ENCODE measurements at regions not wholly inside any gene's neighbourhood (a gene's known extent, or its start where the extent isn't known, plus 50 kb on each side); places are given as distances from the start of the nearest gene placed in this dataset.
A peak's percentile ranks its signal among the peaks of the same experiment; 100 is the strongest.
"Not testable (repeated sequence)": the region's sequence is repeated elsewhere in the genome, so short reads cannot be mapped to it uniquely, and the experiment has no call there.

DNA sequence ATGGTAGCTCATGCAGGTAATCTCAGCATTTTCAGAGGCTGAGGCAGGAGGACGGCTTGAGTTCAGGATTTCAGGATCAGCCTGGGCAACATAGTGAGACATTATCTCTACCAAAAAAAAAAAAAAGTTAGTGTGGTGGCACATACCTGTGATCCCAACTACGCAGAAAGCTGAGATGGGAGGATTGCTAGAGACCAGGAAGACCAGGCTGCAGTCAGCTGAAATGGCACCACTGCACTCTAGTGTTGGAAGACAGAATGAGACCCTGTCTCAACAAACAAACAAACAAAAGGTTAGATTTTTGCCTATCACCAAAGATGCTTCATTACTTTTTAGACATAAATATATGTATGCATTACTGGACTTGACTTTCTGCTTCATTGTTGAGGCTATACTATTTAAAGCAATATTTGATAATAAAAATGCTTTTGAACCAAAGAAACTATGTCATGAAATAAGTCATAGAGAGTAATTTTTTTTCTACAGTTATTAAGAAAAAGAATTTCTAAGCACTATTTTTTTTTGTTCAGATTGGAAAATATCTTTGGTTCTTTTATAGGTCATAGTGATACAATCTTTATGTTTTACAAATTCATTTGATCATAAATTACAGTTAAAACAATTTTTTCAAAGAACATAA lies 1180.1 kb upstream of the ATXN8OS start:
- peak; percentile 0 for DNase-seq

DNA sequence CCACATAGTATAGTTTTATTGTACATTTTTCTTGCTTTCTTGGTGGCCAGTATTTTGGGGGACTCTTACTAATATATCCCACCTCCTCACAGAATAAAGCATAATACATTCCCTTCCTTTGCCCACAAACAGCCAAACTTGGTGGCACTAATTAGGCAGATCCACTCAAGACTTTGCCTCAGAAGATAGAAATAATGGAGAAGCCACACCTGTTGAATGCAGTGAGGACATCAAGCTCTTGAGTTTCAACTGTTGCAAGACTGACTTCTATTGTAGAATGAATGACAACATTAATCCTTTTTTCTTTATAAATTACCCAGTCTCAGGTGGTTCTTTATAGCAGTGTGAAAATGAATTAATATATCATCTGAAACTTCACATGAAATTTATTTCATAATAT lies 1183.6 kb upstream of the ATXN8OS start:
- DNase-seq: no peak

DNA sequence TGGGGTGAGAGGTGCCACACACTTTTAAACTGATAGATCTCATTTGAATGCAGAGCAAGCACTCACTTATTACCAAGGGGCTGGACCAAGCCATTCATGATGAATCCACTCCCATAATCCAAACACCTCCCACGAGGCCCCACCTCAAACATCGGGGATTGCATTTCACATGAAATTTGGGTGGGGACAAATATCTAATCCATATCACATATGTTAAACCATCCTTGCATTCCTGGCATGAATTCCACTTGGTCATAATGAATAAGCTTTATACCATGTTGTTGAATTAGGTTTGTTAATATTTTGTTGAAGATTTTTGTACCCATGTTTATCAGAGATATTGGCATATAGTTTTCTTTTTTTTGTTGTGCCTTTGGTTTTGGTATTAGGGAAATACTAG lies 1198.7 kb upstream of the ATXN8OS start:
- no peak for DNase-seq

DNA sequence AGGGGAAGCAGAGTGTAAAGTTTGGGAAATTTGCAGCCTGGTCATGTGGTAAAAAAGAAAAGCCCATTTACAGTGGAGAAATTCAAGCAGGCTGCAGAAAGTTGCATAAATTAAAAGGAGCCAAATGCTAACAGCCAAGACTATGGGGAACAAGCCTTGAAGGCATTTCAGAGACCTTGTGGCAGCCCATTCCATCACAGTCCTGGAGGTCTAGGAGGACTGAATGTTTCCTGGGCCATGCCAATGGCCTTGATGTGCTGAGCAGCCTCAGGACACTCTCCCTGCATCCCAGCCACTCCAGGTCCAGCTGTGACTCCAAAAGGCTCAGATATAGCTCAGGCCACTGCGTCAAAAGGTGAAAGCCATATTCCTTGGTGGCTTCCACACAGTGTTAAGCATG lies 1202.4 kb upstream of the ATXN8OS start:
- no peak for DNase-seq

DNA sequence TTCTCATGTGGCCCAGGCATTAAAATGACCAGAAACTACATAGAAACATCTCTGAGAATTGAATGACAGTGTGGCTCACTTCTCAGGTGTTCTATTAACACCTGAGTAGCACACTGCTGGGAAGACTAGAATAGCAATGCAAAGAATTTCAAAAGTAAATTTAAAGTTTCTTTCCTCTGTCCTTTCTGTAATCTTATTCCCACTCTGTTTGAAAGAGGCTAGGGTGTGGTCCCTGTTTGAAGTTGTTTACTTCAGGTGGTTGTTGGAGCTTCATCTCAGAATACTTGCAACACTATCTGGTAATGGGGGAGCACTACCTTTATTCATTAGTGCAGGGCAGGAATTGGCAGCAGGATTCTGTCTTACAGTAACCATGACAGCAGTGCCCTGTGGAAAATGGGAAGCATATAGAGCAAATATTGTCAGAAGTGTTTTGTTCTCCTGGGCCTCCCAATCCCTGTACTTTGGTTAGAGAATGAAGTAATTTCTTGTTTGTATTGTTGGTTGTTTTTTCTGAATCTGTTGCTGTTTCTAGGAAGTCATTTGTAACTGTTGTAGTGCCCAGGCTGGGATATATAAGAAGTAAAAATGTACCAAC lies 1210.2 kb upstream of the ATXN8OS start:
- DNase-seq: no peak

DNA sequence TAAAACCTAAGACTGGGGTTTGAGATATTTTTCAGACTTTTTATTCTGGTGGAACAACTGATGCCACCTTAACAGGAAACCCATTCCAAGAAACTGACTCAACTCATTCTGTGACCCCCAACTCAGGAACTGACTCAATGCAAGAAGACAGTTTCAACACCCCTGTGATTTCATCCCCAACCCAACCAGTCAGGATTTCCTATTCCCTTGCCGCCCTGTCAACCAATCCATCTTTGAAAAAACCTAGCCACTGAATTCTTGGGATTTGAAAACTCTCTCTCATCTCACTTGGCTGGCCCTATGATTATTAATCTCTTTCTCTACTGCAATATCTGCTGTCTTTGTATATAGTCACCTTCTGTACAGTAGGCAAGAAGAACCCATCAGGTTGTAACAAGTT lies 1211.9 kb upstream of the ATXN8OS start:
- peak; percentile 4 for DNase-seq

DNA sequence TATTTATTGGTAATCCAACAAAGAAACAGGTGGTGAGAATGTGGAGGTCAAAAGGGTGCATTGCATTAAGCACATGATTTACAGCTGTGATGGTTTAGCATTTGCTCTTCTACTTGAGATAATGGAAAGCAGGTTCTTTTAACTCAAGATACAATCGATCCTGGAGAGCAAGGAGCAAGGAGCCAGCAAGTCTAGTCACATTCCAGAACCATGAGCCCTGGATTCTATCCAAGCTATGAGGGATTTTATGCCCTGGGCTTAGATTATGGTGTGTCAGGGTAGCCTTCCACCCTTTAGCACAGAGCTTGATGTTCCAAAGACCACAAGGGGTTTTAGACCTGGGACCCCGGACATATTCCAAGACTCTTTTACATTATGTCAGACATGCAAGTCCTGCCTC lies 1213.9 kb upstream of the ATXN8OS start:
- DNase-seq: not testable (repeated sequence)

DNA sequence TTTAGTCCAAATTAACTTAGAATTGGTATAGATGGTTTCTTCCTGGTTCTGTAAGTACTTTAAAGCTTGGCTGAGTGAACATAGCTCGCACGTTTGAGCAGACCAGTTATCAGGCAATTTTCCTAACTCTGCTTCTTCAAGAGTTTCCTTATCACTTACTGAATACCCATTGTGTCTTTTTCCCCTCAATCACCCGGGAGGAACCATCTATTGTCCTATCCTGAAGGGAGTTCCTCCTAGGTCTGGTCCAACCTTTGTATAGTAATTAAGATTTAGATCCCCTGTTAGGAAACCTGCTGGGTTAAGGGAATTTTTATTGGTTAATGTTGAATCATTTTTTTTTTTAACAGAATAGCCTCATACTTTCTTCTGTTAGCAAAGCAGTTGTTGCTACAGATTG lies 1215.0 kb upstream of the ATXN8OS start:
- DNase-seq: not testable (repeated sequence)

DNA sequence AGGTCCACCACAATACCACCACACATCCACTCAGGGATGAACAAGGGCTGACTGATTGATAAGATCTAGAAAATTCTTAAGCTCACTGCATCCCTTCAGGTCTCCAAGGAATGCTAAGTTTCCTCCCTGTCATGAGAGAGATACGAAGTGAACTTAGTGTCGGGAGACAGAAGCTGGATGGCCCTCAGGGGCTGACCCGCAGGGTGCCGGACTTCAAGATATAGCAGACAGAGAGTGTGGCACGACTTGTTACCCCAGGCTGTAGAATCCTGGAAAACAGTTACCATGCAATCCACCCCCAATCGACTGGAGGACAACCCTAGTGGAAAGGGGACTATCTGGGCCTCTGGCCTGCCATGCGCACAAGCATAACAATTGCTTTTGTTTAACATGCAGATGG lies 1217.5 kb upstream of the ATXN8OS start:
- DNase-seq: not testable (repeated sequence)

DNA sequence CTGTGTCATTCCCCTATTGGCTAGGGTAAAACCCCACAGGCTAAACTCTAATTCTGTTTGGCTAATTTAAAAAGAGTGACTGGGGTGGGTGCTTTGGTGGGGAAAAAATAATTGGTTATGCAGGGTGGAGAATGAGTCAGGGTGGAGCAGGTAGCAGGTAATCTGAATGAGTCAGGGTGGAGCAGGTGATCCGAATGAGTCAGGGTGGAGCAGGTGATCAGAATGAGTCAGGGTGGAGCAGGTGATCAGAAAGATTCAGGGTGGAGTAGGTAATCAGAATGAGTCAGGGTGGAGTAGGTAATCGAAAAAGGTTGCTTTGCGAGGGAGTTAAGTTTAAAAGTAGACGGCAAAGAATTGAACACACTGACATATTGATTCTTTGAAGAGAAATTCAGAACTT lies 1218.8 kb upstream of the ATXN8OS start:
- DNase-seq: no peak

DNA sequence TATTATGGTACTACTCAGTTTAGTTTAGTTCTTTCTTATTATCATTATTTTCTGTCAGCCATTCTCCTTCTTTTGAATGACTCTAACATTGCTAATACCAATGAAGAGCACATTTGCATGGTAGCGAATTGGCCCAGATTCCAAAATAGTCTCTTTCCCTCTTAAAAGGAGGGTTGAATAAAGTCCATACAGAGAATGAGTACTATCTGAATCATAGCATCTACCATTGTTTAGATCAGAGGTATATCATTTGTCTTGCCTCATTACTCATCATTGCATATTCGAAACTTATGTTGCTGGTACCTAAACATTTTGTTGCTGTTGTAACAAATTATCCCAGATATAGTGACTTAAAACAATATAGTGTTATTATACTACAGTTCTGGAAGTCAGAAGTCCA lies 1235.3 kb upstream of the ATXN8OS start:
- no peak for DNase-seq

DNA sequence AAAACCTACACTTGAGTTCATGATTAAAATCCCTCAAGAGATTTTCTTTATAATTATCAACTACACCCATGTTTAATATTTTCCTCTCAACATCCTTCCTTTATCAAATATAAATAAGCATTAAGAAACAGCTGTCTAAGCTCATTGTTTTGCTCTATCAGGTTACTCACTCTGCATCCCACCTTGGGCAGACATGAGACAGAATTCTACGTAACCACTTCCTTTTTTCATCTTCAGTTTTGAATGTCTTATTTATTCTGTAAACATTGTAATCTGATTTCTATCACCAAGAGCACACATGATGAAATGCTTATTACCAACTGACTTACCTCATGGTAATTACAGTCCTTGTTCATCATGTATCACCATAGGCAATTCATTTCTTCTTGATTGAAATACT lies 1256.6 kb upstream of the ATXN8OS start:
- no peak for DNase-seq

DNA sequence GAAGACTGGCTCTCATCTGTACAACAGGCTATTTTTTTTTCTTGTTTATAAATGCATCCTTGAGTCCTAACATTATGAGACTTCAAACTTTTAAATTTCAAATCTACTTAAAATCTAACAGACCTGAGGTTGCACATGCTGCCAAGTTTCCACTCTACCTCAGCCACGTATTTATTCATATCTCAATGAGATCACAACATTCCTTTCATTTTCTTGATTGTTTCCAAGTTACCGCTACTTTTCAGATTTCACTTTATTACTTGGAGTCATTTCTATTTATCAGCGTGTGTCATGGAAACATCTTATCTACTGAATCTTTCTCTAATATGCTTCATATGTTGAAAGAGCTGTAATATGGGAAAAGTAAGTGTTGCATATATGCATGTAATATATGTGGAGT lies 1257.5 kb upstream of the ATXN8OS start:
- DNase-seq: peak; percentile 12

DNA sequence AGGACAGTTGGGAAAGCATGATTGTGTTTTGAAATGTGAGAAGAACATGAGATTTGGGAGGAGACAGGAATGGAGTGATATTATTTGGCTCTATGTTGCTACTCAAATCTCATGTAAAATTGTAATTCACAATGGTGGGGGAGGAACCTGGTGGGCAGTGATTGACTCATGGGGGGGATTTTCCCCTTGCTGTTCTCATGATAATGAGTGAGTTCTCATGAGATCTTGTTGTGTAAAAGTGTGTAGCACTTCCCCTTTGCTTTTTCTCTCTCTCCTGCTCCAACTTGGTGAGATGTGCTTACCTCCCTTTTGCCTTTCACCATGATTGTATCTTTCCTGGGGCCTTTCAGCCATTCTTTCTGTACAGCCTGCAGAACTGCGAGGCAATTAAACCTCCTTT lies 1261.0 kb upstream of the ATXN8OS start:
- DNase-seq: no peak

DNA sequence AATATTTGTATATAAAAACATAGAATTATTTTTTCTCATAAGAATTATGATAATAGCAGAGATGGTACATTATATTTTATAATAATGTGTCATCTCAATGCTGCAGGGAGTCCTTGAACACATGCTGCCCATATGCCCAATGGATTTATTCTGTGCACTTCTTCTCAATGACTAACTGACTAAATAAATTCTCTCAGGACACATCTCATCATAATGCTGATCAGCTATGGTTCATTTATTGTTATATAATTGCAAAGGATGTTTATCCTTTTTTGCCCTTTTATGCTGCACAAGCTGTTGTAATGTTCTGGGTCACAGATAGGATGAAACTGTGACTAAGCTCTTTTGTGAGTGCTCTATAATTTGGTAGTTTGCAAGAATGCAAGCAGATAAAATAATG lies 1273.3 kb upstream of the ATXN8OS start:
- no peak for DNase-seq

DNA sequence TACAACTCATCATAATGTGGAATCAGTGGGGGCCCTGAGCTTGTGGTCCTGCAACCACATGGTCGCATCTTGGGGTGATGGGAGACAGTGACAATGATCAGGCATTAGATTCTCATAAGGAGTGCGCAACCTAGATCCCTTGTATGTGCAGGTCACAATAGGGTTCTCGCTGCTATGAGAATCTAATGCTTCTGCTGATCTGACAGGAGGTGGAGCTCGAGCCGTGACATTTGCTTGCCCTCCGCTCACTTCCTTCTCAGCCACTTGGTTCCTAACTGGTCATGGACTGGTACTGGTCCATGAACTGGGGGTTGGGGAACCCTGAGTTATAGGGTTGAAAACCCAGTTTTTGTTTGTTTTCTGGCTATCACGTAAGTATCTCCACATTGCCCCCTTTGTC lies 1290.9 kb upstream of the ATXN8OS start:
- no peak for DNase-seq

DNA sequence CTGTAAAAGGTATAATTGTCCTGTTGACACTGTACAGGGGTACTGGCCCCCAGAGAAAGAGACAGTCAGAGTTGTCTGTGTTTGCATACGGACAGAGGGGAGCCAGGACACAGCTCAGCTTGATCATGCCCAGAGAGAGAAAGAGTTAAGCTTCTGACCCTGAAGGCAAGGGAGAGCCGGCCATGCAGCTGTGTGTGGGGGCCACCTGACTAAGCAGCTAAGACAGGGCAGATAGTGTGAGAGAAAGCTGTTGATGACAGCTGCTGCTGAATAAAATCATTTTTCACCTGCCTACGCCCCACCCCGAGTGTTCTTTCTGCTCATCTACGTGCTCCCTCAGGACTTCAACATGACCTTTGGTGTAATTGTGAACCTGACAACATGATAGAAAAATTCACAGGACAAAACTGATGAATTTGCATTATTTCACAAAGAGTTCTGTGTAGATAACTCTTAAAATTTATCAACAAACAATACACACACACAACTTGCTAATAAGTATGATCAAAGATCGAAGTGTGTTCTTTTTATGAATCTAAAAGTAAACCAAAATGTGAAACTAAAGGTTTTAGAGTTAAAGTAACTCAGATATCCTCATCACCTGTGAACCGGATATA lies 1294.3 kb upstream of the ATXN8OS start:
- no peak for DNase-seq

DNA sequence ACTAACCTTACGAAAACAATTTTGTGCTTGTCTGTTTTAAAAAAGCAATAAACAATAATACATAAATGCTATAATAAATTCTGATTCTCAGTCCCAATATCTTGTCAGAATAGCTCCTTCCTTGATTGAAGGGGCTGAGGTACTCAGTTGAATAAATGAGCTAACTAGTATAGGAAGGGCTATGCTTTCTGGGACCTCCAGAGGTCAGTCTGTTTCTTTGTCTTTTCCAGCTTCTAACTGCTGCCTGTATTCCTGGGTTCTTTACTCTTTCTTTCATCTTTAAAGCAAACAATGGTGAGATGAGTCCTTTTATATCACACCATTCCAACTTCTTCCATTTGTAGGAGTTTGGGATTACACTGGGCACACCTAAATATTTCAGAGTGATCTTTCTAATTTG lies 1297.0 kb upstream of the ATXN8OS start:
- no peak for DNase-seq

DNA sequence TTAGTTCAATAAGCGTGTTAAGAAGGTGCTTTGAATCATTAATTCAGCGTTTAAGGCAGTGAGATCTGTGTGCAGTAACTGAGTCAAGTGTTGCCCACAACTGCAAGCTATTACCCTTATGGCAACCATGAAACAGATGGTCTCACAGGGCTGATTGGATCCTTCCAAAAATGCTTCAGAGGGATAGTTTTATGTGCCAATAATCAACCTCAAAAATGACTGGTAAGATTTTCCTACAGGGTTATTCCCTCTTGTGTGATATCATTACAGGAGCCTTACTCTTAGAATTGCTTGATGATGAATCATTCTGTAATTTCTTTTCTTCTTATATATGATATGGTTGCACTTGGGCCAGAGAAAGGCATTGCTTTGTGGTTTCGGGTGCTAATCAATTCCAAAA lies 1299.2 kb upstream of the ATXN8OS start:
- peak; percentile 7 for DNase-seq

DNA sequence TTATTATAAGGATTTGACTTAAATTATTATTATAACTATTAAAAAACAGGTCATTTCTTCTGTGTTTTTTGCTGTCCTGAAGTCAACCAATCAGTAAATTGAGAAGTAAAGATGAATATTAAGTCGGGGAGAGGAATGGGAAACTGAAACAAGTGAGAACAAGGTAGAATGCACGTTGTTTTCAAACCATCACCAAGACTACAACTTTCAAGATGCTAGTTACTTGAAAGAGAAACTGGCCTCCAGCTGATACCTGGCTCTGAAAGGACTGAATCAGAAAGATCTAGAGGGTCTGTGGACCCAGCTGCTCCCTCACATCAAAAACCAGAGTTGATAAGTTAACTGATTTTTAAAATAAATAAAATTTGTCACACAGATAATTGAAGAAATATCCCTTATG lies 1301.5 kb upstream of the ATXN8OS start:
- DNase-seq: no peak

DNA sequence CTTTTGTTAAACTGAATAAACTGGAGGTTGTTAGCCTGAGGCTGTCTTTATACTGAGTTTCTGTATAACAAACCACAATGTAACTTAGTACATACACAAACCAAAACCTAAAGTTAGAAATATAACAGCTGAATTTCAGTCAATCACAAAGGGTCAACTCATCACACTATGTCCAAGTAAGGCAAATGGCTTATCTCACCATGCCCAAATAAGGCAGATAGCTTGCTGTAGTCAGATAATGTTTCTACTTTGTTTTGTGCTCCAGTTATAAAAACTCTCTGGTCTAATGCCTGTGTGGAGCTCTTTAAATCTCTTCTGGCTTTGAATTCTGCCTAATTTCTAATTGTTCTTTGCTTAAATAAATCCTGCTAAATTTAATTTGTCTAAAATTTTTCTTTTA lies 1323.4 kb upstream of the ATXN8OS start:
- DNase-seq: no peak

DNA sequence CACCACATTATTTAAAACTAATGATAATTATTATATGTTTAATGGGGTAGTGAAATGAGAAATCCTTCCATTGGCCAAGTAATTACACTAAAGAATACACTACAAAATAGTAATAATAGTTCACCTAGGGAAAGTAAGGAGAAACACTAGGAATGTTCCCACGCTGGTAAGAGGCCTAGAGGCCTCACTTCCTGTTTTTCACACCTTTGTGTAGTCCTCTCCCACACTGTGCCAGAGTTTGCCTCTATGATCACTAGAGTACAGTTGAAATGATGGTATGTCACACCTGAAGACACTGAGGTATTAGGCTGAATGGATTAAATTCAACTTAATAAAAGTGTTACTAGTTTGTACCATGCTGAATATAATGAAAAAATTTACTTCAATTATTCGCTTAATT lies 1348.0 kb upstream of the ATXN8OS start:
- no peak for DNase-seq

DNA sequence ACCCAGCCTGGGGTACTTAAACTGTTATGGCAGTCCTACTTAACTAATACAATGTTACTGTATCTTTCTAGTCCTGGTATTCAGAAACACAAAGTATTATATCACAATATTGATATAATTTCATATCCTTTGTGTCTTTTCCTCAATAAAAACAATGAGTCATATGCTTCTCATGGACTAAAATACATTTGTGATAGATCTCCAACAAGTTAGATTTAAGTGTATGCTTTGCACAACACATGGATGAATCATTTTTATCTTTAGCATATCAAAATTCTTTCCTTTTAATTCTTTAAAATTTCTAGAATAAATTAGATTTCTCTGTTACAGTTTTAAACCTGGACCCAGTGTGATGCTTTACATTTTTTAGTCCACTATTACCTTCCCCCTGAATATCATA lies 1357.8 kb upstream of the ATXN8OS start:
- DNase-seq: no peak

DNA sequence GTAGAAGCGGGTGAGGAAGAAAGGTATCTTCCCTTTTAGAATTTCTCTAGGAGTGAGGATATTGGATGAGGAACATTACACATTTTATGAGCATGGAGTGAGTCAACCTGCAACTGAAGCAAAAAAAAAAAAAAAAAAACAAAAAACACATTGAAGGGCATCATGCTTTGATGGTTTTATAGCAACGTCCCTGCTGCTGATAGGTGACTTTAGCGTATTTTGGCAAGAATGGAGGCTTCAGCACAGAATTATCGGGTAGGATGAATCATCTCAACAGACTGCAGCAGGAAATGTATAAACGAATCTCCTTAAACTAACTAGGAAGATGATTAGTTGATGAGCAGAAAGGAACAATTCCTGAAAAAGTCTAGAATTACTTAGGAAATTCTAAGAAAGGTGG lies 1359.6 kb upstream of the ATXN8OS start:
- DNase-seq: peak; percentile 2

DNA sequence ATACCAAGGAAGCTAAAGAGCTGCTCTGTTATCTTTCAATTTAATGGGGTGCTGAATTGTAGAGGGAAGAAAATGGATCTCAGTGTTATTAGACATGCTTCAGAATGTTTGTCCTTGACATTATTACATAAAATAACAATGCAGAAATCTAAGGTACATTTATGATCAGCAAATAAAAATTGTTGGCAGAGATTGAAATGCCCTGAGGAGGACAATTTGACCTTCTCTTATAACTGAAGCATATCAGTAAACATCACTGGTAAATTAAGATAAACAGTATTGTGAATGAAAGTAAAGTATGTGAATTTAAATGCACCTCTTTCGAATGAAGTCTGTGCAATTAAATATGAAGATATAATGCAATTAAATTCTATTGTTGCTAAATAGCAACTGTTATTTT lies 1362.1 kb upstream of the ATXN8OS start:
- no peak for DNase-seq

Measured in fibroblast of skin of right quadriceps (primary cell).